Natural killer cell treated with Interleukin-12 subunit alpha and Interleukin-12 subunit beta and Interleukin-15 and Interleukin-18, amount 100 ng/mL, for 72 hours (primary cell): ENCODE measurements at regions not wholly inside any gene's neighbourhood (a gene's known extent, or its start where the extent isn't known, plus 50 kb on each side); places are given as distances from the start of the nearest gene placed in this dataset.

Experiments
- ATAC-seq, 2 donors: fragments of 150-1000 bp; cut with Tn5 transposase in 1 of 2; sonication (Bioruptor Pico), chemical (Tn5 transposase) in 1 of 2; 2 replicates each; pipeline ENCODE4 v1.10.0; 2021
- DNase-seq: peaks from one replicate; pipeline ENCODE4 v3.0.0; 2022; ENCODE audit warnings: low spot score
- H3K27ac Mint-ChIP-seq, 2 donors: 1 replicate in 1 of 2; 2 replicates in 1 of 2; pipeline ENCODE4 v1.8.0; 2022; ENCODE audit warnings: mixed read lengths in 2 of 2, mild to moderate bottlenecking in 1 of 2, moderate library complexity in 1 of 2
- H3K27me3 Mint-ChIP-seq, 2 donors: 1 replicate in 1 of 2; 2 replicates in 1 of 2; pipeline ENCODE4 v1.8.0; 2022; ENCODE audit warnings: mixed read lengths in 2 of 2
- H3K36me3 Mint-ChIP-seq: one replicate; pipeline ENCODE4 v1.8.0; 2022; ENCODE audit warnings: mixed read lengths
- H3K4me1 Mint-ChIP-seq, 2 donors: 1 replicate in 1 of 2; 2 replicates in 1 of 2; pipeline ENCODE4 v1.8.0; 2022; ENCODE audit warnings: low read depth in 2 of 2, mixed read lengths in 2 of 2, mild to moderate bottlenecking in 1 of 2
- H3K4me3 Mint-ChIP-seq: one replicate; pipeline ENCODE4 v1.8.0; 2022; ENCODE audit warnings: mixed read lengths
- H3K9me3 Mint-ChIP-seq: 2 replicates; pipeline ENCODE4 v1.8.0; 2022; ENCODE audit warnings: mixed read lengths

DNA sequence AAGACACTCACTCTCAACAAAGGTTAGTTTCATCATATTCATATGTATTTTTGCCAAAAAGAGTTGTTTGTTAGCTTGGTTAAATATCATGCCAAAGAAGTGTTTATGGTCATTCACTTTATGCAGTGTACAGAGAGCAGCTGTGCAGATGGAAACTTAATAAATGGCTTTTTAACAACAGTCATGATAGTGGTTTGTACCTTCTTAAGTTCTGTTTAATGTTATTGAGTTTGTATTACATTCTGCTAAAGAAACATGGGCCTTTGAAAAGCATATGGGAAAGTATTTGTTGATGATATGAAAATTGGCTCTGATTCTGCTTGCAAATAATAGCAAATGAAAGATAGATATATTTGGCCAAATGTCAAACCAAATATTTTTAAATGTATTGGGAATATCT is 607.3 kb downstream of the NCAM2 start:
- ATAC-seq: no peak
- Mint-ChIP-seq H3K27me3 (no peaks in the 10 kb centered on the region), H3K27ac (no peak overlapping the region), H3K9me3 (peaks cover 18% of the 10 kb centered on the region), H3K4me1 (no peaks in the 10 kb centered on the region), H3K4me3 (no peak overlapping the region), H3K36me3 (peaks cover 8% of the 10 kb centered on the region)
- no peak for DNase-seq

DNA sequence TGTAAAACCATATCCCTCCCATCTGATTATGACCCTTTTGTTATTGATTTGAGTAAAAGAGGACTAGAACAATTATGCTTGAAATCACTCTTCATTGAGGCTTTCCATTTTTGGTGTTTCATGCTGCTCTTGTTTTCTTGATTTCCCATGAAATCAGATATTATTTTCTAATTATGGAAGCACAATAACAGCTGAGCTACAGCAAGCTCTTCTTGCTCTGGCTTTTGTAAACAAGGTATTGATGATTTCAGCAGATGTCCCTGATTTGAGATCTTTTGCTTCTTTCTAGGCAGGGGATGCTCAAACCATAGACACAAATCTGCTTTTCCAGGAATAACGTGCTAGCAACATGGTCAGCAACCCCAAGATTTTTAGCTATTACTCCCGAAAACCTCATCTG is 607.8 kb downstream of the NCAM2 start:
- Mint-ChIP-seq H3K9me3 (peaks cover 18% of the 10 kb centered on the region), H3K36me3 (peaks cover 8% of the 10 kb centered on the region), H3K4me1 (no peaks in the 10 kb centered on the region), H3K27ac (no peak overlapping the region), H3K4me3 (no peak overlapping the region), H3K27me3 (no peaks in the 10 kb centered on the region)
- DNase-seq: no peak
- ATAC-seq: no peak

DNA sequence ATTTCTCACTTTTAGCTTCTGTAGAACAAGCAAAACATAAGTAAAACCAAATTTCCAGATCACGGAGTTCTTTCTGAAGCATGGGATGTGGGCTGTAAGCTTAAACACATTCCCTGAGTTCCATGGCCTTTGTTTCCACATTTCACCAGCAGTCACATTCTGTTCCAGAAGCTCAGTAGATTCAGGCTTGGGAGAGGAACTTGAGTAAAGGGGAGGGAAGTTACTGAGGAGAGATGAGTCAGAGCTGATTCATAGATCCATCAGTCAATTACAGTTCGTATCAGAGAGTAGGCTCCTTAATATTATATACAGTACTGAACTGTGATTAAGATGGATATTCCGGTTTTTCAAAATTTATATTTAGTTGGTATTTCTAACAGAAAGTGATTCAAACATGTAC is 614.3 kb downstream of the NCAM2 start:
- no peak overlapping the region for H3K27ac Mint-ChIP-seq
- DNase-seq: no peak
- H3K36me3 Mint-ChIP-seq: peaks cover 11% of the 10 kb centered on the region
- no peaks in the 10 kb centered on the region for H3K27me3 Mint-ChIP-seq
- no peaks in the 10 kb centered on the region for H3K4me1 Mint-ChIP-seq
- no peak for ATAC-seq
- no peak overlapping the region for H3K4me3 Mint-ChIP-seq
- H3K9me3 Mint-ChIP-seq: peaks cover 22% of the 10 kb centered on the region

DNA sequence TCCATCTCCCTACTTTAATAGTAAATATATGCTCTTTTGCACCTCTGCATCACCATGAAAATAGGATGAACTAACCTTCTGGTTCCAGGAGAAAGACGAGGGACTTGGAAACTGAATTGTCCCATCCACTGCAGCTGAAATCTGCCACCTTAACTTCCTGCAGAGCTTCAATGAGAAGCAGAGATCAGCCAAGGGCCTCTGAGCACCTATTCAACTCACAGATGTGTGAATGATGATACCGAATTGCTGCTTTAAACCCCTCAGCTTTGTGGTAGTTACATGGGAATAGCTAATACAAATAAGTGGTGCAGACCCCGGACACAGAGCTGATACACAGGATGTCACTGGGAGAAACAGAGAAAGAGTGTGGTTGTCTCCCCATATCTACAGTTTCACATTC is 616.8 kb downstream of the NCAM2 start:
- peaks cover 8% of the 10 kb centered on the region for H3K36me3 Mint-ChIP-seq
- H3K9me3 Mint-ChIP-seq: peaks cover 13% of the 10 kb centered on the region
- H3K4me3 Mint-ChIP-seq: no peak overlapping the region
- no peak for DNase-seq
- no peak overlapping the region for H3K27ac Mint-ChIP-seq
- no peak for ATAC-seq
- no peaks in the 10 kb centered on the region for H3K27me3 Mint-ChIP-seq
- H3K4me1 Mint-ChIP-seq: no peaks in the 10 kb centered on the region

DNA sequence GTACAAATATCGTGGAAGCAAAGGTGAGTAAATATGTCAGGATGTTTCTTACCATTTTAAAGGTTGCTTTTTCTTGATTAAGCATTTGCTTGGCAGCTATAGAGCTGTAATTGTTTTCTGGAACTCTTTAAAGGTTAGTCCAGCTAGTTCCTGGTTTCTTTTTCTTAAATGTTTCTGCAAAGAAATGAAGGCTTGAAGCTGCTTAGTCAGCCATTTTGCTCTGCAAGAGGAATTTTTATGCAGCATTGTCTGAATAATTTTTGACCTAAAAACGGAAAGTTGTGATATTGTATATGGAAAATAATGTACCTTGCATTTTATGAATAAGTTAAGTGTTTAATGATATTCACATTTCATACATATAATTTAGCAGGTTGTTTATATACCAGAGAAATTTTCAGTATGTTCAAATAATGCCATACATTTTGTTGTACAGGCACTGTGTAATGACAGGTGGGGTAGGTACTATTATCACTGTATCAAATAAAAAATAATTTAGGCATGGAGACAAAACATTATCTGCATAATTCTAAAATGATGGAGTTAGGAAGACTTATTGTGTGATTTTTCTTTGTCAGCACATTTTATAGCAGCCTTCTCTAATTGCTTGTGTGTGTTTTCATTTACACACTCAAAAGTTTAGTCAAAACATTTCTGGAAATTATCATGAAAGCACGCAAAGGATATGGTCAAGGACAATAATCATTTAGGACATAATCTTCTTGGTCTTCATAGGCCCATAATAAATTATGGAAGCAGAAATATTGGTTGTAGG is 624.4 kb downstream of the NCAM2 start:
- Mint-ChIP-seq H3K4me1 (no peaks in the 10 kb centered on the region), H3K4me3 (no peak overlapping the region), H3K27me3 (no peaks in the 10 kb centered on the region), H3K36me3 (peaks cover 7% of the 10 kb centered on the region), H3K27ac (no peak overlapping the region), H3K9me3 (peaks cover 25% of the 10 kb centered on the region)
- ATAC-seq (no peak), DNase-seq (no peak)

DNA sequence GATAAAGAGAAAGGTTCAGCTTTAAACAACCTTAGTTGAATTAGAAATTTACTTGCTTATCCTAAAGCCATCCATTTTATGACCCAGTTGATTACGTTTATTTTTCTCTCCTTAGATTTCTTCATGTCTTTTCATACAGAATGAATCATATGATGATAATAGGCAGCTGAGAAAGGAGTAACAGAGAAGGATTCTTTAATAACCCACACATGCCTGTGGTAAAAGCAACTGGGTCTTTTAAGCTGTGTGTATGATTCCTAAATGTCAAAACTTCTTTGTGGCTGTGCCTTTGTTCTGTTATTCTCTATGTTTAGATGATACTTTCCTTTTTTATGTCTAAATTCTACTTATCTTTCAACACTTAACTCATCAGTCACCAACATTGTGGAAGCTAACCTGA is 626.5 kb downstream of the NCAM2 start:
- no peak for DNase-seq
- no peak for ATAC-seq
- Mint-ChIP-seq H3K4me3 (no peak overlapping the region), H3K4me1 (no peaks in the 10 kb centered on the region), H3K27ac (no peak overlapping the region), H3K9me3 (peaks cover 25% of the 10 kb centered on the region), H3K27me3 (no peaks in the 10 kb centered on the region), H3K36me3 (peaks cover 6% of the 10 kb centered on the region)

DNA sequence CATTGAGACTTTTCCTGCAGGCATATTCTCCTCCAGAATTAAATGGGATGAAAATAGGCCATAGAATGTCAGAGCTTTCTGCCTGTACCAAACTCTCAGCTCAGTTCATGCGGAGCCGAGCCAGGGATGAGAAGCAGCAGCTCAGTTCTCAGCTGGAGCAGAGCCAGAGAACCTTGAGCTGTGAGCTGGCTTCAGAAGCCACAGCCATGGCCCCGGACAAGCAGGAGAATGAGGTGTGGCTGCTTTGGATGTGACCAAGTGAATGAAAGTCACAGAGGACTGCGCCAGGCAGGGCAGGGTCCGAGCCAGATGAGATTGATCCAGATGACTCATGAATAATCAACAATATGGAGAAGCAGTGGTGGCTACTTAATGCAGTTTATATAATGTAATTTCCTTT is 633.8 kb downstream of the NCAM2 start:
- H3K27me3 Mint-ChIP-seq: no peaks in the 10 kb centered on the region
- ATAC-seq: no peak
- peaks cover 12% of the 10 kb centered on the region for H3K36me3 Mint-ChIP-seq
- DNase-seq: no peak
- peaks cover 14% of the 10 kb centered on the region for H3K9me3 Mint-ChIP-seq
- no peak overlapping the region for H3K27ac Mint-ChIP-seq
- H3K4me1 Mint-ChIP-seq: no peaks in the 10 kb centered on the region
- H3K4me3 Mint-ChIP-seq: no peak overlapping the region

DNA sequence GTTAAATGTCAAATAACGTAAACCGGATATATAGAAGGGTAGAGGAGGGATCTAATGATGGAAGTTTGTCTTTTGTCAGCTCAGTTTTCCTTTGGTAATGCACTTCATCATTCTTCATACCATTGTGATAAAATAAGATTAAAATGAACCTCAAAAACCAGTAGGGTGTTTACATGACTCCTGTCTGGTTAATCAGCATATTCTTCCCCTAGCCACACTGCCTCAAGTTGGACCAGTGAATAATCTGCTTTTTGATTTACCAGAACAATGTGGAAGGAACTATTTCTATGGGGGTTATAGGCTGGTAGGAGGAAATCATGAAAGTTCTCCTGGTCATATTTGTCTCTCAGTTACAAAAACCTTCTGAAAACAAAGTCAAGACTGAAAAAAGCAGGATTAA is 634.7 kb downstream of the NCAM2 start:
- DNase-seq (no peak), ATAC-seq (no peak)
- H3K27ac Mint-ChIP-seq: no peak overlapping the region
- H3K4me3 Mint-ChIP-seq: no peak overlapping the region
- peaks cover 12% of the 10 kb centered on the region for H3K36me3 Mint-ChIP-seq
- H3K9me3 Mint-ChIP-seq: peaks cover 11% of the 10 kb centered on the region
- no peaks in the 10 kb centered on the region for H3K4me1 Mint-ChIP-seq
- H3K27me3 Mint-ChIP-seq: no peaks in the 10 kb centered on the region

DNA sequence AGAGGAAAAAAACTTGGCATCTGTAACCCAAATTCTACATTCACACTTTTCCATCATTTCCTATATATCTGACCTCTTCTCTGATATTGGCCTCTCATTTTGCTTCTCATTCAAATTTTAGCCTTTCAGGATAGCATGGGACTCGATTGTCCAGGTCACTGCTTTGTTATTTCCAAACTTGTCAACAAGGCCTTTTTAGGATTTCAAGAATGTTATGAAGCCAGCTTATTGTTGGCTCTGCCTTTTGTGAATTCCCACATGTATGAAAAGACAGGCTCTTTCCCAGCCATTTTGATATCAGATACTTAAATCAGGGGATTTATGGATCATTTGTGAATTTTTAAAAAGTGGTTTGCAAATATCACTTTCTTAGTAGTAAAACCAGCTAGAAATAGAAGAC is 663.5 kb downstream of the NCAM2 start:
- Mint-ChIP-seq H3K36me3 (peaks cover 5% of the 10 kb centered on the region), H3K27ac (no peak overlapping the region), H3K4me1 (no peaks in the 10 kb centered on the region), H3K9me3 (peaks cover 18% of the 10 kb centered on the region), H3K4me3 (no peak overlapping the region), H3K27me3 (no peaks in the 10 kb centered on the region)
- no peak for DNase-seq
- ATAC-seq: no peak

DNA sequence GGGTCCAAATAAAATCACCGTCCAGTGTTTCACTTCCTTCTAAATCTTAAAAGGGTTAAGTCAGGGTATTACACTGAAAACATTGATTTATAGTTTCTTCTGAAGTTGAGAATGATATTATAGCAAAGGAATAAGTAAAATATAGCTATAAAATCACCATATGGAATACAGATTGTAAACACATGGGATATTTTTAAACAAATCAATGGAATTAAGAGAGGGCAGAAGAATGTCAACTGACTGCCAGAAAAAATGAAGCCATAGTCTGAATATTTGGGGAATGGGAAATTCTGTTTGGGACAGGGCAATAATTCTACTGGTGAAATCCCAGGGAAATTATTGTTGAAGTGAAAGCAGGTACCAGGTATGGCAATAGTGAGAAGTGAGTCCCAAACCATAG is 664.6 kb downstream of the NCAM2 start:
- DNase-seq (no peak), ATAC-seq (no peak)
- no peaks in the 10 kb centered on the region for H3K4me1 Mint-ChIP-seq
- no peaks in the 10 kb centered on the region for H3K27me3 Mint-ChIP-seq
- H3K9me3 Mint-ChIP-seq: peaks cover 18% of the 10 kb centered on the region
- no peak overlapping the region for H3K27ac Mint-ChIP-seq
- H3K36me3 Mint-ChIP-seq: peaks cover 5% of the 10 kb centered on the region
- no peak overlapping the region for H3K4me3 Mint-ChIP-seq

DNA sequence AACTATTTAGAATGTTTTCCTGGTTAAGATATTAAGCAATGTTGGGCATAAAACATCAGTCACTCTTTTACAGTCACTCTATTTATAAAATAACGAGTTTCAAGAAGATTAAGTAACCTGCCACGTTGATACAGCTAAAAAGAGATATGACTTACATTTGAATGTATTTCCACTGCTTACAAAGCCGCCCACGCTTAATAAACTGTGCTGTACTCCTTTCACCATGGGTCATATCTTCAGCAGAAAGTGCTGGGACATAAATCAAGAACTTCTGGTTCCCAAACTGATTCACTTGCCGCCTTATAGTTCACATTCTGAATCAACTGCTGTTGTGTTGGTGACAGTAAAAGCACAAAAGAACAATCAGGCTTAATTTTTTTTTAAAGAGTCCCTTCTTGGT is 666.7 kb downstream of the NCAM2 start:
- Mint-ChIP-seq H3K27me3 (no peaks in the 10 kb centered on the region), H3K4me3 (no peak overlapping the region), H3K36me3 (peaks cover 5% of the 10 kb centered on the region), H3K27ac (no peak overlapping the region), H3K9me3 (peaks cover 13% of the 10 kb centered on the region), H3K4me1 (no peaks in the 10 kb centered on the region)
- DNase-seq (no peak), ATAC-seq (no peak)

DNA sequence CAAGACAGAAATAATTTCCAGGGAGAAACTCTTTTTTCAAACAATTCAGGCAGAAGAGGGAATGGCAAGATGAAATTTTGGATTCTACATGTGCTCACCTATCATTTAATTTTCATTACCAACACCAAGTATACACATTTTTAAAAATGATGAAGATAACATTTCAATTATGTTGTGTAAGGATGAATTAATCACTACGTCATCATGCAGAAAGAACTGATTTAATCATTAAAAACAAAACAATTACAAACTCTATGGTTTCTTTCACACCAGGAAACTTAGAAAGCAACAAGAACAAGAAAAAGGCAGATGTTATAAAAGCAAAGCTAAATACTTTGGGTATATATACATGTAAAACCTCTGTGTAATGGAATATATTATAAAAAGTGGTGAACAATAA is 668.5 kb downstream of the NCAM2 start:
- Mint-ChIP-seq H3K36me3 (peaks cover 5% of the 10 kb centered on the region), H3K27me3 (no peaks in the 10 kb centered on the region), H3K9me3 (peaks cover 13% of the 10 kb centered on the region), H3K4me1 (no peaks in the 10 kb centered on the region), H3K27ac (no peak overlapping the region), H3K4me3 (no peak overlapping the region)
- ATAC-seq (no peak), DNase-seq (no peak)

DNA sequence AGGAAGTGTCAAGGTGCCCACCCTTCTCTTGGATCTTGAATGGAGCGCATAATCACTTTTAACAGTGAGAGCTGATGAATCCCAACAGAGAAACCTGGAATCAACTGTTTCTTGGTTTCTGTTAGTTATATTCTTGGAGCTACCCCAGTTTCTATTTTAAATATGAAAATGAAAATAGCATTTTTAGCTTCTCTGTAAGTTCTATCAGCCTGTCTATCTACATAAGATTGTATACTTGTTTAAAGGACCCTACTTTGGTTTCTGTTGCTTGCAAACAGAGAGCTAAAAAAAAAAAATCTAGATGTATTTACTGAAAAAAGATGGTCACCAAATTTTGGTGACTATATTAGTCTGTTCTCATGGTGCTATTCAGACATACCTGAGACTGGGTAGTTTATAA is 670.0 kb downstream of the NCAM2 start:
- ATAC-seq (no peak), DNase-seq (no peak)
- H3K27ac Mint-ChIP-seq: no peak overlapping the region
- no peak overlapping the region for H3K4me3 Mint-ChIP-seq
- H3K9me3 Mint-ChIP-seq: peaks cover 13% of the 10 kb centered on the region
- H3K4me1 Mint-ChIP-seq: no peaks in the 10 kb centered on the region
- no peaks in the 10 kb centered on the region for H3K27me3 Mint-ChIP-seq
- H3K36me3 Mint-ChIP-seq: no peaks in the 10 kb centered on the region

DNA sequence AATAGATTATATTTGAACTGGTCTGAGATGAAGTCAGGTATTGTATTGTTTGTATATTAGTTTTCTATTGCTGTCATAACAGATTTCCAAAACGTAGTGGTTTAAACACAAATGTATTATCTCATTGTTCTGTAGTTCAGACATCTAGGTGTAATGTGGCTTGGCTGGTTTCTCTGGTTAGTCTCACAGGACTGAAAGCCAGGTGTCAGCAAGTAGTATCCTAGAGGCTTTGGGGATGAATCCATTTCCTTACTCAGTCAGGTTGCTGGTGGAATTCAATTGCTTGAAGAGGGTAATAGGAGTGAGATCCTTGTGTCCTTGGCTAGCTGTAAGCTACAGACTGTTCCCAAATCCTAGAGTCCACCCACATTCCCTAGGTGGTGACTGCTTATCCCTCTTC is 675.8 kb downstream of the NCAM2 start:
- Mint-ChIP-seq H3K4me1 (no peaks in the 10 kb centered on the region), H3K4me3 (no peak overlapping the region), H3K36me3 (peaks cover 5% of the 10 kb centered on the region), H3K9me3 (peaks cover 14% of the 10 kb centered on the region), H3K27ac (no peak overlapping the region), H3K27me3 (no peaks in the 10 kb centered on the region)
- no peak for ATAC-seq
- DNase-seq: no peak

DNA sequence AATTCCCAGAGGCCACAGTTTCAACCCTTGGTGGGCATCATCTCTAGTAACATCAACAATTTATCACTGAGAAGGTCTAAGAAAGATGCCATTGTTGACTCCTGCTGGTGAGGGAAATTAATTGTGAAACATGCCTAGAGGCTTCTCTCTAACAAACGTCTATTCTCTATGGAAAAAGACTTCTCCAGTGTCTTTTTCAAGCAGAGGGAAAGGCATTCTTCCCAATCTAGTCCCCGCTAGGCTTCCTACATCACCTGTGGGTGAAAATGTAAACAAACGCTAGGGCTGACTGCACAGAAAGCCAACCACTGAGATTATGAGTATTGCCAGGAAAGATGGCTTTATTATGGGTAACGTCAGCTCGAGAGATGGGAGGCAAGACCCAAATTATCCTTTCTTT is 677.4 kb downstream of the NCAM2 start:
- DNase-seq: no peak
- no peak for ATAC-seq
- Mint-ChIP-seq H3K36me3 (peaks cover 8% of the 10 kb centered on the region), H3K4me3 (no peak overlapping the region), H3K9me3 (peaks cover 19% of the 10 kb centered on the region), H3K27me3 (no peaks in the 10 kb centered on the region), H3K27ac (no peak overlapping the region), H3K4me1 (no peaks in the 10 kb centered on the region)
